Esophagus squamous epithelium (tissue), 4 donors: ENCODE measurements at regions not wholly inside any gene's neighbourhood (a gene's known extent, or its start where the extent isn't known, plus 50 kb on each side); places are given as distances from the start of the nearest gene placed in this dataset.

Experiments used
- POLR2A ChIP-seq, 4 donors: fragments of 450-650 bp; IDR thresholded peaks; one replicate each; pipeline ENCODE4 v1.6.1; 2017; ENCODE audit warnings: antibody characterized with exemption in 4 of 4, mild to moderate bottlenecking in 4 of 4, moderate library complexity in 3 of 4
- TF ChIP-seq, protein P1 (sequence below), 6 experiments: fragments of 450-650 bp in 4 of 6; fragments of 200-600 bp in 2 of 6; sonication (generic) in 2 of 6; IDR thresholded peaks; one replicate each; pipeline ENCODE4 v1.5.1; 2016 to 2019; ENCODE audit warnings: antibody characterized with exemption in 6 of 6, mild to moderate bottlenecking in 4 of 6, moderate library complexity in 4 of 6

DNA sequence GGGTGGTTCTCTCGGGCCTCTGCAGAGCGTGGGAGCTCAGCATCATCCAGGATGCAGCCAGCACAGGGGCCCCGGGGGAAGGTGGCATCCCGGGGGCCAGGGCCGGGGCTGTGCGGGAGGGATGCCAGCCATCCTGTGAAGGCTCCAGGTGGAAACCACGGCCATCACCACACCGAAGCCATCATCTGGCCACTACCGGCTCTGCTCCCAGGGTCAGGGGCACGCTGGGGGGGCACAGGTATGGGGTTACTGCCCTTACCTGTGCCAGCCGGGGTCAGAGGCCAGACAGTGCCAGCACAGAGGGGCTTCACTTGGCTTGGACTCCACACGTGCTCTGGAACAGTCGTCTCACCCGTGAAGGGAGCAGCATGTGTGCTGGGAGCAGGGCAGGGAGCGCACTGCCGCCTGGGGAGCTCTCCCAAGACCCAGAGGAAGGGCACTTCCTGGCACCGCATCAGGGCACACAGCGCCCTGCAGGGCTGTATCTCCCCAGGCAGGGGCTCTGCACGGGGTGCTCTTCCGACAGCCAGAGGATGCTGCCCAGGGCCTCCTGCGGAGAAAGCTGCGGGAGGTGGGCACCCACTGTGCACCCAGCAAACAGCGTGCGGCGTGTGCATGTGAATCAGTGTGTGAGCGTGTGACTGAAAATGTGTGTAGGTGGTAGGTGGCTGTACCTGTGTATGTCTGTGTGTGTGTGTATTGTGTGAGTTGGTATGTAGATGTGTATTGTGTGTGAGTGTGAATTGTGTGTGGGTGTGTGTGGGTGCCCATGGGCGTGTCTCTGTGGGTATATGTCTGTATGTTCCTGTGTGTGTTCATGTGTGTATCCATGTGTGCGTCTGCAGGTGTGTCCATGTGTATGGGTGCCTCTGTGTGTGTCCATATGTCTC, 75.0 kb downstream of the PTGR3 start:
- TF ChIP-seq, protein P1, sequence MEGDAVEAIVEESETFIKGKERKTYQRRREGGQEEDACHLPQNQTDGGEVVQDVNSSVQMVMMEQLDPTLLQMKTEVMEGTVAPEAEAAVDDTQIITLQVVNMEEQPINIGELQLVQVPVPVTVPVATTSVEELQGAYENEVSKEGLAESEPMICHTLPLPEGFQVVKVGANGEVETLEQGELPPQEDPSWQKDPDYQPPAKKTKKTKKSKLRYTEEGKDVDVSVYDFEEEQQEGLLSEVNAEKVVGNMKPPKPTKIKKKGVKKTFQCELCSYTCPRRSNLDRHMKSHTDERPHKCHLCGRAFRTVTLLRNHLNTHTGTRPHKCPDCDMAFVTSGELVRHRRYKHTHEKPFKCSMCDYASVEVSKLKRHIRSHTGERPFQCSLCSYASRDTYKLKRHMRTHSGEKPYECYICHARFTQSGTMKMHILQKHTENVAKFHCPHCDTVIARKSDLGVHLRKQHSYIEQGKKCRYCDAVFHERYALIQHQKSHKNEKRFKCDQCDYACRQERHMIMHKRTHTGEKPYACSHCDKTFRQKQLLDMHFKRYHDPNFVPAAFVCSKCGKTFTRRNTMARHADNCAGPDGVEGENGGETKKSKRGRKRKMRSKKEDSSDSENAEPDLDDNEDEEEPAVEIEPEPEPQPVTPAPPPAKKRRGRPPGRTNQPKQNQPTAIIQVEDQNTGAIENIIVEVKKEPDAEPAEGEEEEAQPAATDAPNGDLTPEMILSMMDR (IDR thresholded peaks at IDR 0.05) = no peak
- no peak for TF ChIP-seq POLR2A (IDR thresholded peaks at IDR 0.05)
